SK-MEL-5 (cell line): ENCODE measurements at regions not wholly inside any gene's neighbourhood (a gene's known extent, or its start where the extent isn't known, plus 50 kb on each side); places are given as distances from the start of the nearest gene placed in this dataset.
"Not testable (repeated sequence)": the region's sequence is repeated elsewhere in the genome, so short reads cannot be mapped to it uniquely, and the experiment has no call there.

Experiments used
- DNase-seq: peaks from one replicate; pipeline ENCODE4 v3.0.0-alpha.2; 2016; ENCODE audit warnings: low read depth, low spot score
- in situ Hi-C: cut with HindIII; loops from 2 replicates; pipeline ENCODE4 v1.10.0; 2016; ENCODE audit warnings: low sequenced_read_pairs, high pct_unique_total_duplicates, low pct_unique_long_range_greater_than_20kb

GRCh38 chr11:89608234-89608966 is 101.7 kb upstream of the TRIM77 start:
- in situ Hi-C loops = no loop called here
- DNase-seq = no peak

DNA sequence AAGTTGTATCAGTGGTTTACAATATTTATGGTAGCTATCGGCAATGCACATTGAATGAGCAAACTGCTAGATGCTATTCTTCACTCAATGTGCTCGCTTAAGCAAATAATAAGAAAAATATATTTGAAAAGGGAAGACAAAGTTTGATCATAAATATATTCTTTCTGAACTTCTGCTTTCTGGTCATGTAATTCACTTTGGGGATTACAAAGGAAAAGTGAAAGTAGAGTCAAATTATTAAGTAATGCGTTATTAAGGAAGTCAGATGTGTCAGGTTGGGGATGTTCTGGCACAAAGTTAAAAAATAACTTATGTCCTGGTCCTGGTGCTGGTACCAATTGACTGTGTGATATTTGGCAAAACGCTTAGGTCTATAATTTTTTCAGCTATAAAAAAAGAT is 98.0 kb upstream of the TRIM77 start:
- no peak for DNase-seq
- in situ Hi-C loops = no loop called here

DNA sequence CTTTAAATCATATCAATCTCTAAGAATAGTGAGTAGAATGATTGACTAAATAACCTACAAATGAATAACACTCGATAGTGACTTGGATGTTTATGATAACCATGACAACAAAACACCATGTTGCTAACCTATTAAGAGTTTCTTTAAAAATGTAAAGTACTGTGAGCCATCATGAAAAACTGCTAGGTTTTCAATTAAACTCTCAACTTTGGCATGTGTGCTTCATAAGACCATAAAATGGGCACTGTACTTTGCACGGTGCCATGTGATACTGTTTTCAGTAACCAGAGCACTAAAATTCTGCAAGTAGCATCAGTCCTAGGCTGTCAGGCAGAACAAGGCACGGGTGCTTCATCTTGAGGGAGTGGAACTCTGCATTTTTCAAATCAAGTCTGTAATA is 96.2 kb upstream of the TRIM77 start:
- no peak for DNase-seq
- in situ Hi-C loops = no loop called here

- peak; percentile 55 for DNase-seq
- in situ Hi-C loops = not testable (repeated sequence)
These were observed 95.7 kb upstream of the TRIM77 start for GRCh38 chr11:89614428-89614827.

GRCh38 chr11:89615642-89616041 is 94.5 kb upstream of the TRIM77 start:
- in situ Hi-C loops = not testable (repeated sequence)
- DNase-seq = peak; percentile 65

DNA sequence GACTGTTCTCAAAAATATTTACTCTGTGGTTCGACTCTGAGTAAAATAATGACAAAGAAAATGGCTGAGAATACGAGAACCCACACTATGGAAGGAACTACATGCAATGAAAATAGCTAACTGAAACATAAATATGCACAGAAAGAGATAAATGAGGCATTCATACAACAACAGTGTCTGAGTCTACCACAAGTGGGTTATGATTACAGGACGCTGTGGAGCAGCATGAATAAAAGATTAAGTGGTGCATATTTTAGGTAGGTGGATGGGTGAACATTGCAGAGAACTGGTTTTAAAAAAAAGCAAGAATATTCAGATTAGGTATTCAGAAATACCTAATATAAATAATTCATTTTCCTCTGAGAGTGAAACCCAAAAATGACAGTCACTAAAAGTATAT is 93.9 kb upstream of the TRIM77 start:
- in situ Hi-C loops = not testable (repeated sequence)

DNA sequence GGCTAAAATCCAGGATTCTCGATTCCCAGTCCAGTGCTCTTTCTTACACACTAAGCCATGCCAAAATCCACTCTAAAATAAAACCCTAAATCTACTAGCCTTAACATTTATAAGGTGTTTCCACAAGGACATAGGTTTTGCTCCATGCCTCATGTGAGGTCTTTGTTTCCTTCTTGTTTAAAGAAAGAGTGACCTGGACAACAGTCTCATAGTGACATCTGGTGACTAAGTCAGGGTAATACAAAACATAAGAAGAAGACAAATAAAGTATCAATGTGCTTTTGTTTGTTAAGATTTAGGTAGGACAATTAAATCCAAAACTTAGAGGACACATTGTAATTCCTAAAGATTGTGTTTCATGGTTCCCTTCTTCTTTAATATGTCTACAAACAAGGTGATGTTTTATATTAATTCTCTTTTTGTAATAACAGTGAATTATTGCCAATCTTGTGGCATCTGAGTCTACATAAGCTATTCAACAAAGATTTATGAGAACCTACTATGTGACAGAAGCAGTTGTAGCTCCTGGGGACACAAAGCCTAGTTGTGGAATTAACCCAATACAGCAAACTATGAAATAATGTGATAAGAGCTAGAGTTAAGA is 93.0 kb upstream of the TRIM77 start:
- peak; percentile 48 for DNase-seq

More for the DNA sequence above, 93.9 kb upstream of the TRIM77 start:
- DNase-seq = not testable (repeated sequence)

DNA sequence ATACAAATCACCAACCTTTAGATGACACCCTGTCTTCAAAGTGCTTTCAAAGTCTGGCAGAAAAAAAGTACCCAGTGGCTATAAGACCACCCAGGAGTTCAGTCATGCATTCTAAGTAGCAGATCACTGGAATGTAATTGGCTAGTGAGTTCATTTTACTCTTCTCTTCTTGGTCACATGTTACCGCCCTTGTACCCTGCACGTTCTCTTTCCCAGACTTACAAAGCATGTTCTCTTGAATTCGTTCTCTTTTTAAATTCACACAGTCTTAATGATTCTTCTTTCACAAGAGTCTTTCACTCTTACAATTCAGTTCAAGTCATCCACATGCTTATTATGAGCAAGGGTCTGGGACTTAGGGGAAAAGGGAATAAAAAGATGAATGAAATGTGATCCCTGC is 89.4 kb upstream of the TRIM77 start:
- DNase-seq, in situ Hi-C loops: not testable (repeated sequence)

More for the DNA sequence above, 93.0 kb upstream of the TRIM77 start:
- in situ Hi-C loops = not testable (repeated sequence)

DNA sequence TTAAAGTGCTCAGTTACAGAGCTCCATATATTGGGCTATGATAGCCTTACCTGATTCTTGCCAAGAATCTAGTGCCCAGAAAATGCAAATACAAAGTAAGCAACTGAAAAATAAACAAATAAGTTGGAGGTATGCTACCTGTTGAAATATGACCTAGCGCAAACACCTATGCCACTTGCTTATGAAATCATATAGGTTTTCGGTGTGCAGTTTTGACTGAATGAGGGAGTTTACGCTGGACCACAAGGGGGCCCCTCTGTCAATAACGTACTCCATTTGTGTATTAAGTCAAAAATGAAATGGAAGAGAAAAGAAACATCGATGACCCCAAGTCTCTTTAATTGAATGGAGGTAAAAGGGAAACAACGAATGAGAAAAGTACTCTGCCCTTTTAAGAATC is 84.9 kb upstream of the TRIM77 start:
- peak; percentile 34 for DNase-seq
- in situ Hi-C loops = no loop called here

GRCh38 chr11:89626366-89626765 is 83.7 kb upstream of the TRIM77 start:
- in situ Hi-C loops = no loop called here
- no peak for DNase-seq

GRCh38 chr11:89626881-89627280 is 83.2 kb upstream of the TRIM77 start:
- in situ Hi-C loops, DNase-seq: not testable (repeated sequence)

GRCh38 chr11:89633135-89633705 is 76.9 kb upstream of the TRIM77 start:
- in situ Hi-C loops = no loop called here

GRCh38 chr11:89640777-89641176 is 69.3 kb upstream of the TRIM77 start:
- DNase-seq, in situ Hi-C loops: not testable (repeated sequence)

More at GRCh38 chr11:89633135-89633705, 76.9 kb upstream of the TRIM77 start:
- no peak for DNase-seq

DNA sequence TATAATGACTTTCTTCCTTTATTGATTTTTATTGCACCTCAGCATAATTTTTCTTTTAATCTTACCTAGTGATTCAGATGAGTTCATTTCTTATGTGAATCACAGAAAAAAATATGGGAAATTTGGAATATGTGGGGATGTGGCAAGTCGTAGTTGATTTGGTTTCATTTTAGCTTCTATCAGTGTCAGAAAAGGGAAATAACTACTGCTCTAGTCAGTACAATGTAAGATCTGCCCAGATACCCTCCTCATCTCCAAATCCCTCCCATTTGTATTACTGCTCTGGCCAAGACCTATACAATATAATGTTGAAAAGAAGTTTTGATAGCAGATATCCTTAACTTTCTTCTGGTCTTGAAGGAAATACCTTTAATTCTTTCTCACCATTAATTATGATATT is 61.9 kb upstream of the TRIM77 start:
- DNase-seq, in situ Hi-C loops: not testable (repeated sequence)

DNA sequence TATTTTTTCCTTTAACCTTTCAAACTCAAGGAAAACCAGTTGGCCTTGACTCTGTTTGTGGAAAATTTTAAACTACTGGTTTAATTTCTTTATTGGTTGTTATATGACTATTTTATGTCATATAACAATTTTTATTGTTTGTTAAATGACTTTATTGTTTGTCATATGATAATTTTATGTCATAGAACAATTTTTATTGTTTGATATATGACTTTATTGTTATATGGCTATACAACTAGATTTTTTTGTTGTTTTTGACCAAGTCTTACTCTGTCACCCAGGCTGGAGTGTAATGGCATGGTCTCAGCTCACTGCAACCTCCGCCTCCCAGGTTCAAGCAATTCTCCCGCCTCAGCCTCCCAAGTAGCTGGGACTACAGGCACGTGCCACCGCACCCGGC is 61.1 kb upstream of the TRIM77 start:
- in situ Hi-C loops = not testable (repeated sequence)

GRCh38 chr11:89654669-89655068 is 55.4 kb upstream of the TRIM77 start:
- peak; percentile 73 for DNase-seq
- in situ Hi-C loops = not testable (repeated sequence)

More for the DNA sequence above, 61.1 kb upstream of the TRIM77 start:
- not testable (repeated sequence) for DNase-seq

DNA sequence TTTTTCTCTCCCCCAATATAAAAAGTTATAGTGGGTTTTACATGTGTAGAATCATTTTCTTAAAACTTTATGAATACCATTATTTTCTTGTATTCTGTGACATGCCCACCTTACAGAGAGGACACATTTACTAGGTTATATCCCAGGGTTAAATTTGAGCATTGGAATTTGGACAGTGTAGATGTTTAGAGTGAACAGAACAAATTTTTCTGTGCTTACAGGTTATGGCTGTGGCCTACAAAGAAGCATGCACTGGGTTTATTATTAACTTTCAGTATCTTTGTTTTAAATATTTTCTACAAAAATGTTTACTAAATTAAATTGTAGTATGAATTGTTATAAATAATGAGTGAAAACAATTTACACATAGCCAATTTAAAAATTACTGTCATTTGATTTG is 51.3 kb upstream of the TRIM77 start:
- in situ Hi-C loops, DNase-seq: not testable (repeated sequence)

DNA sequence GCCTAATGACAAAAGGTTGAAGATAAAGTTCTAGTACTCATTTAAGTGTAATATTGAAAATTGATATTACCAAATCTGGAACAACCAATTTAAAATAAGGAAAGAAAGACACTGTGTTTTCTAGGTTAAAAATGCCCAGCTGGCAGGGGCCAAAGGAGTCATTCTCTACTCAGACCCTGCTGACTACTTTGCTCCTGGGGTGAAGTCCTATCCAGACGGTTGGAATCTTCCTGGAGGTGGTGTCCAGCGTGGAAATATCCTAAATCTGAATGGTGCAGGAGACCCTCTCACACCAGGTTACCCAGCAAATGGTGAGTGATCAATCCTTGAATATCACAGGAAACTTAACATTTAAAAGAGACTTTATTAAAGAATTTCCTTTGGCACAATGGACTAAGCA is 50.7 kb upstream of the TRIM77 start:
- DNase-seq, in situ Hi-C loops: not testable (repeated sequence)

DNA sequence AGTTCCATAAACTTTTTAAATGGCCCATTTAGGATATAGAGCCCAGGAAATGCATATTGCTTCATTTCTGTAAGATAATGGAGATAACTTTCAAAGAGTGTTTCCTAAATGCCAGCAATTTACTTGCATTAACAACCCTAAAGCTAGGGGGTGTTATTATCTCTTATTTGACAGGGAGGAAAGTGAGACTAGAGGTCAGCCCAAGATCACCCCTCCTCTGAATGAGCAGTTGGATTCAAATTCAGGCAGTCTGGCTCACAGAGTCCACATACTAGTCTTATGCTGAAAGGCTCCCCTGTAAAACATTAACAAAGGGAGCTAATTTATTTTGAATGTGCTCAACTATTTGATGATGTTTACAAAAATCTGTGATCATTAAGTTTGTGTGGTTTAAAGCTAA is 49.9 kb upstream of the TRIM77 start:
- in situ Hi-C loops = no loop called here

More for the DNA sequence above, 49.9 kb upstream of the TRIM77 start:
- peak; percentile 10 for DNase-seq
